ENCODE measurements at regions not wholly inside any gene's neighbourhood (a gene's known extent, or its start where the extent isn't known, plus 50 kb on each side); places are given as distances from the start of the nearest gene placed in this dataset.

DNA sequence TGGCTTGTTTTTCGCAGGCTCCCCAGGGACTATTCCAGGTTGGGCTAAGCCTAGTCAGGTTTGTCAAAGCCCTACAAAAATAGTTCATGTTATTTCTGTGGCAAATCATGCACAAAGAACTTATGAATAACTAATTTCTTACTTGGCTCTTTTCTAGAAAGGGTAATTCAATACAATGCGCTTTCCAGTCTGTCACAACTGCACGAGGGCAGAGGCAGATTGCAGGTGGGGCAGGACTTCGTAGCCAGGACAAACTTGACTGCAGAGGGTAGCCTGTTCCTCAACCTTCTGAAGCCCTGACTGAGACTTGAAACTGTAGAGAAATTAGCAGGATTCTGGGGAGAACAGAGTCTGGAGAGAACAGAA is 253.5 kb downstream of the QKI start (continued):
- no peak for TF ChIP-seq POLR2AphosphoS5 (IDR thresholded peaks at IDR 0.05; ENCODE audit: low read depth, low read length)
- TF ChIP-seq, protein P1, sequence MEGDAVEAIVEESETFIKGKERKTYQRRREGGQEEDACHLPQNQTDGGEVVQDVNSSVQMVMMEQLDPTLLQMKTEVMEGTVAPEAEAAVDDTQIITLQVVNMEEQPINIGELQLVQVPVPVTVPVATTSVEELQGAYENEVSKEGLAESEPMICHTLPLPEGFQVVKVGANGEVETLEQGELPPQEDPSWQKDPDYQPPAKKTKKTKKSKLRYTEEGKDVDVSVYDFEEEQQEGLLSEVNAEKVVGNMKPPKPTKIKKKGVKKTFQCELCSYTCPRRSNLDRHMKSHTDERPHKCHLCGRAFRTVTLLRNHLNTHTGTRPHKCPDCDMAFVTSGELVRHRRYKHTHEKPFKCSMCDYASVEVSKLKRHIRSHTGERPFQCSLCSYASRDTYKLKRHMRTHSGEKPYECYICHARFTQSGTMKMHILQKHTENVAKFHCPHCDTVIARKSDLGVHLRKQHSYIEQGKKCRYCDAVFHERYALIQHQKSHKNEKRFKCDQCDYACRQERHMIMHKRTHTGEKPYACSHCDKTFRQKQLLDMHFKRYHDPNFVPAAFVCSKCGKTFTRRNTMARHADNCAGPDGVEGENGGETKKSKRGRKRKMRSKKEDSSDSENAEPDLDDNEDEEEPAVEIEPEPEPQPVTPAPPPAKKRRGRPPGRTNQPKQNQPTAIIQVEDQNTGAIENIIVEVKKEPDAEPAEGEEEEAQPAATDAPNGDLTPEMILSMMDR (IDR thresholded peaks at IDR 0.05 in 2 of 3, conservative IDR thresholded peaks at IDR 0.05 in 1 of 3; ENCODE audit: borderline replicate concordance in 1 of 3, insufficient read depth in 1 of 3, low read depth in 2 of 3, low read length in 2 of 3): no peak

DNA sequence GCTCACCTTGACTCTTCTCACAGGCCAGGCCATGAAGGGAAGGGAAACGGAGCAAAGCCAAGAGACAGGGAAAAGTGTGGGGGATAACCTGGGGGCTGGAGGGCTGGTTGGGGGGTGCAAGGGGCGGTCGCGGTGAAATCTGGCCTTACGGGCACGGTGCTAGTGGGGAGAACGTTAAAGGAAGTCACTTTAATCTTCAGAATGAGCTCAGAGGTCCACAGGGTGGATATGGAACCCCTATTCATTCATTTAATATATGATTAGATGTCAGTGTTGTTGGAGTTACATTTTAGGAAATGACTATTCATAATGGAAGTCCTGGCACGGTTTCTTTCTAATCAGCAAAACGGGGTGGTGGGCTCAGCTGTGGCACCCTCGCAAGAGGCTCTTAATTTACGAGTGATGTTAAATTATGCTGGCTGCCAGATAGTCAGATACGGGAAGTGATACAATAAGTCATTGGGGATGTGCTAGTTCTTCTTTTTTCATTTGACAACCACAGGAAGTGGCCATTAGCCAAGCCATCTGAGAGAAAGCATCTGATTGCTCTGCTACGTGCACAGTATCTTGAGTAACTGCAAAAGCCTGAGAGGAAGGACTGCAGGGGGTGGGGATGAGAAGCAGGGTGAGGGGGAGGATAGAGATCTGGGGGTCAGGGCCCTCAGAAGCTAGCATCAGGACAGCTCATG is 253.0 kb downstream of the QKI start:
- ChIA-PET CTCF (no interaction called here), RAD21 (ENCODE audit: low non-redundant PET in 1 of 2, low total read pairs in 2 of 2, uncharacterized antibody in 2 of 2, unreplicated experiment in 2 of 2) (no interaction called here), POLR2A (no interaction called here)
- no TSS peak for BruUV-seq (replicated peaks)
- no peaks in the 10 kb centered on the region for H3K27me3 ChIP-seq (ENCODE audit: insufficient read depth, low read length)
- no peaks in the 10 kb centered on the region for H3K9me2 ChIP-seq (ENCODE audit: insufficient read depth)
- no peaks in the 10 kb centered on the region for H4K20me1 ChIP-seq (ENCODE audit: insufficient read depth)
- ATAC-seq: no peak
- no peaks in the 10 kb centered on the region for H3K79me2 ChIP-seq (ENCODE audit: insufficient read depth, low read length)
- no peak overlapping the region for H3K27ac ChIP-seq (ENCODE audit: low read depth, low read length)
- no peaks in the 10 kb centered on the region for H3K4me1 ChIP-seq (ENCODE audit: control insufficient read depth in 1 of 2, insufficient read depth in 2 of 2, low read length in 2 of 2)
- no peak for DNase-seq (ENCODE audit: low read depth, low spot score)
- TF ChIP-seq CEBPB (IDR thresholded peaks at IDR 0.05; ENCODE audit: low read depth) (no peak), YY1 (IDR thresholded peaks at IDR 0.05; ENCODE audit: extremely low read depth, insufficient replicate concordance, low read depth, low read length) (no peak), CBX3 (IDR thresholded peaks at IDR 0.05; ENCODE audit: low read depth) (no peak), EGR1 (IDR thresholded peaks at IDR 0.05; ENCODE audit: low read depth) (no peak), ZNF274 (IDR thresholded peaks at IDR 0.05; ENCODE audit: low read depth, low read length) (no peak), SRF (IDR thresholded peaks at IDR 0.05; ENCODE audit: low read depth) (no peak), ATF3 (IDR thresholded peaks at IDR 0.05) (no peak), POLR2AphosphoS5 (IDR thresholded peaks at IDR 0.05; ENCODE audit: low read depth, low read length) (no peak), SIN3A (IDR thresholded peaks at IDR 0.05; ENCODE audit: low read depth) (no peak), TCF7L2 (IDR thresholded peaks at IDR 0.05; ENCODE audit: borderline replicate concordance, extremely low read depth, insufficient read depth, insufficient read length) (no peak), ELF1 (IDR thresholded peaks at IDR 0.05; ENCODE audit: borderline replicate concordance, low read depth) (no peak), ZFX (IDR thresholded peaks at IDR 0.05) (no peak)
- TF ChIP-seq, protein P1 (IDR thresholded peaks at IDR 0.05 in 2 of 3, conservative IDR thresholded peaks at IDR 0.05 in 1 of 3; ENCODE audit: borderline replicate concordance in 1 of 3, insufficient read depth in 1 of 3, low read depth in 2 of 3, low read length in 2 of 3): no peak
- TF ChIP-seq, protein P2, sequence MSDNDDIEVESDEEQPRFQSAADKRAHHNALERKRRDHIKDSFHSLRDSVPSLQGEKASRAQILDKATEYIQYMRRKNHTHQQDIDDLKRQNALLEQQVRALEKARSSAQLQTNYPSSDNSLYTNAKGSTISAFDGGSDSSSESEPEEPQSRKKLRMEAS (IDR thresholded peaks at IDR 0.05): no peak
- intact Hi-C loops (cut with micrococcal nuclease): no loop called here
- H3K9me3 ChIP-seq (ENCODE audit: control insufficient read depth in 1 of 2, insufficient read depth in 1 of 2, low read depth in 1 of 2, low read length in 2 of 2): no peaks in the 10 kb centered on the region; a peak in 1 of 4 replicates
- no peak overlapping the region for H3K9ac ChIP-seq (ENCODE audit: low read length)
- no peak overlapping the region for H3K4me3 ChIP-seq (replicated peaks in 1 of 2; ENCODE audit: low read depth in 1 of 2, low read length in 2 of 2)
- H3K36me3 ChIP-seq (ENCODE audit: control insufficient read depth in 1 of 2, insufficient read depth in 2 of 2, low read length in 2 of 2): no peaks in the 10 kb centered on the region
- H3K4me2 ChIP-seq (ENCODE audit: low read length): no peak overlapping the region
- H2AFZ ChIP-seq (ENCODE audit: low read depth, low read length, poor library complexity, severe bottlenecking): no peak overlapping the region
